ENCODE measurements at regions not wholly inside any gene's neighbourhood (a gene's known extent, or its start where the extent isn't known, plus 50 kb on each side); places are given as distances from the start of the nearest gene placed in this dataset.

DNA sequence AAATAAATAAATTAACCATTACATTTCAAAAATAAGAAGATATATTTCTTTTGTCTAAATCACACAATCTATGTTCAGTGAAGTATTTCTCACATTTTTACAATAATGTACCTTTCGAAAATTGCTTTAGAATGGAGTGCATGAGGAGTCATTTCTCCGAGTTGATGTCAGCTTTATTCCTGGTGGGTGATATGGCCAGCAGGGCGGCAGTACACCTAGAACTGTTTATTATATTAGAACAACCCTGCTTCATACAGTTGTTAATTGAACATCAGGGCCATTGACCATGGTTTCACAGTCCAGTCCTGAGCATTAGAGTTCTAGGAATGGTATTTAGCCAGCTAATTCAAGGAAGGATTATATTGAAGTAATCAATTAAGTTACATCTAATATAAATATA is 696.3 kb upstream of the SLC10A2 start:
- no peak for DNase-seq

DNA sequence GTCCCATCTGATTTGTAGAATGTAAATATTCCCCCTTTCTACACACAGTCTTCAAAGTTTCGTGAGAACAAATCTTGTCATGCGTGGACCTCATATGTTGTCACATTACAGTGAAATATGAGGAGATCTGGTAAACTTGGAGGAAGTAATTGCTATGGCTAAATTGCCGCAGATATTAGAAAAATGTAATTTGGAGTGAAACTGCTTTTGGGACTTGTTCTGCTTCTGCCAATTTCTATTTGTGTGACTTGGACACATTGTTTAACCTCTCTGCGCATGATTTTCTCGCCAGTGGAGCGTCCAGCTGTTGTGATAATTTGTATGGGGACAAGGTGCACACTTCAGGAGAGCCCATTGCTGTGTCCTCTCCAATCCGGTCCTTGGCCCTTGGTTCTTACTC is 693.1 kb upstream of the SLC10A2 start:
- no peak for DNase-seq

DNA sequence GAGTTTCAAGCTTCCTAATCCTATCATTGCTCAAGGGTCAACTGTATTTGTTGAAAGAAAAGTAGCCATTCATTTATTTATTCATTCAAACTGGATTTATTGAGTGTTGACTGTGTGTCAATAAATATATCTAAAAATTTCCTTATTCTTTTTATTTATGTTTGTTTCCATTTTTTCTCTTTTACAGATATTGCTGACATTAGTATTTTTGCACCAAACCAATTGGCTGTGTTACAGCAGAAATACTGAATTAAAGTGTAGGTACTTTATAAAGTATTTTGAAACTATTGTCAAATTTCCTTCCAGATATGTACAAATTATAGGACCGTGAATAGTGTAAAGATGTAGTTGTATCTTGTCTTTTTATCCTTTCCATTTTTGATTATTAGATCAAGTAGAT is 692.0 kb upstream of the SLC10A2 start:
- no peak for DNase-seq

- no peak for DNase-seq
Measured at GRCh38 chr13:103757361-103757760, 691.1 kb upstream of the SLC10A2 start.

GRCh38 chr13:103754783-103755182 is 688.6 kb upstream of the SLC10A2 start:
- DNase-seq: no peak

GRCh38 chr13:103734837-103735236 is 668.6 kb upstream of the SLC10A2 start:
- no peak for DNase-seq

GRCh38 chr13:103731959-103732358 is 665.7 kb upstream of the SLC10A2 start:
- no peak for DNase-seq

DNA sequence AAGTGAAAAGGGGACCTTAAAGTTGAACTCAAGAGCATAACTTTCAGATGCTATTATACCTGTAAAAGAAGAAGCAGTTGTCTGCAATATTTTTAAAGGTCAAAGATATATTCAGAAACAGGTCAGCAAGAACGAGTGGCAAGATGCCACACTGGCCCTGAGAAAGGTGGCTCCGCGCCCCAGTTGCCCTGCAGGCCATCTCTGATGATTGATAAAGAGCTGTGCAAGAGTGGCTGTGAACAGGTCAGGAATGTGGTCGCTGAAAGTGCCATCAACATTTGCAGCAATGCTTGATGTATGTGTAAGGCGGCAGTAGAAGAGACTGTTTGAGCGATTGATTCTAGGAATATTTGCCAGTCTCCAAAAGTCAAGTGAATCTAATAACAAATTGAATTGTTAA is 664.2 kb upstream of the SLC10A2 start:
- DNase-seq: no peak

GRCh38 chr13:103726808-103727207 is 660.6 kb upstream of the SLC10A2 start:
- DNase-seq: no peak

DNA sequence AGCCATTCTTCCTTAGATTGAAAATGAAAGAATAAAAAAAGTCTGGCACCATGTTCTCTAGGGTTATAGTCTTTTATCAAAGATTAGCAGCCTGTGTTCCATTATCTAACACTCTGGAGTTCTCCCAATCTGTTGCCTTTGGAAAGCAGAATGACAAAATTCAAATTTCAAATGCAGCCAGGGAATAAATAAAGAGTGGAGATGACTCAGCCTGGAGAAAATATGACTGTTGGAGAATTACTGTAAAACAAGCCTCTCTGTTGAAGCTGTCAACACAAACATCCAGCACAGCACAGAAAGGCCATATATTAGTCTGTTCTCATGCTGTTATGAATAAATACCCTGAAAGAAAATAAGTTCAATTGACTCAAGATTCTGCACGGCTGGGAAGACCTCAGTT is 650.5 kb upstream of the SLC10A2 start:
- DNase-seq: no peak

- DNase-seq: no peak
Measured at GRCh38 chr13:103715335-103715734, 649.1 kb upstream of the SLC10A2 start.

- DNase-seq: no peak
Measured at GRCh38 chr13:103703246-103703645, 637.0 kb upstream of the SLC10A2 start.

GRCh38 chr13:103698000-103698399 is 631.8 kb upstream of the SLC10A2 start:
- no peak for DNase-seq

DNA sequence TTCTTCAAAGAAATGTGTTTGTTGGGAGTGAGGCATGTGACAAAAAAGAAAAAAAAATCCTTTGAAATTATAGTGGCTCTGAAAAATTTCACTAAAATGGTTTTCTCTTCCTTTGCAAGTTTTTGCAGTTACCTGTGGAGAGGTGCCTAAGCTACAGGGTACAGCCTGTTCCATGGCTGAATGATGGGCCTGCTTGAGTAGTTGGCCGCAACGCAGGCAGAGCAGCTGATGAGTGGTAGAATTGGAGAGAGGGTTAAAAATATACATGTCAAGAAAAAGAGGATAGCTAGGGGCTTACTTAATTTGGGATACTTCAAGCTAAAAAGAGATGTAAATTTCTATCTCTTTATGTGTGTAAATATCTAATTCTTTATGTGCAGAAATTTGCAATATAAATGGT is 629.1 kb upstream of the SLC10A2 start:
- no peak for DNase-seq

DNA sequence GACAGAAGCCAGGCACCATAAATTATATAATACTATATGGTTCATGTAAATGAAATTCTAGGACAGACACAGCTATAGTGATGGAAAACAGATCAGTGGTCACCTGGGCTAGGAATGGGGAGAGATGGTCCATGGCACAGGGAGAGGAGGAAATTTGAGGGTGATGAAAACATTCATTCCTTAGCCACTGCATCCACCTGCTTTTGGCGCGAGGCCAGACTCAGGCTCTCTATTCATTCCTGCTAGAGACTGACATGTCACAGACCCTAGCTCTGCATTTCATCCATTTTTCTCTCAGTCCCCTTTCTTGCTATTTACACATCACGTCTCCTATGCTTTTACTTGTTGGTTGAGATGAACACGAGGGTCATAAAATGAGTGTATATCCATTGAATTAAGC is 628.3 kb upstream of the SLC10A2 start:
- DNase-seq: no peak

DNA sequence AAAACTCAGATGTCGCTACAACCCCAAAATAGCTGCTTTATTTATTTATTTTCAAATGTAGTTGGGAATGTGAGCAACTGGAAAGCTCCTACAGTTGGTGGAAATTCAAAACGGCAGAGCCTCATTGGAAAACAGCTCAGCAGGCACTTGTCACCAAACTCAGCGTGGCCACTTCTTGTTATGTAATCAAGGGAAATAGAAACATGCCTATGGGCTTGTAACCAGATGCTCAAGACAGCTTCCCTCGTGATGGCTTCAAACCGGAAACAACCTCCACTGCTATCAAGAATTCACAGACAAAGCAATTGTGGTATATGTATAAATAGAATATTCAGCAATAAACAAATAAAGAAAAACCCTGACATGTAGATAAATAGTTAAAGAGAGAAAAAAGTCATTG is 627.8 kb upstream of the SLC10A2 start:
- no peak for DNase-seq

- DNase-seq: no peak
Measured at GRCh38 chr13:103692442-103692841, 626.2 kb upstream of the SLC10A2 start.

DNA sequence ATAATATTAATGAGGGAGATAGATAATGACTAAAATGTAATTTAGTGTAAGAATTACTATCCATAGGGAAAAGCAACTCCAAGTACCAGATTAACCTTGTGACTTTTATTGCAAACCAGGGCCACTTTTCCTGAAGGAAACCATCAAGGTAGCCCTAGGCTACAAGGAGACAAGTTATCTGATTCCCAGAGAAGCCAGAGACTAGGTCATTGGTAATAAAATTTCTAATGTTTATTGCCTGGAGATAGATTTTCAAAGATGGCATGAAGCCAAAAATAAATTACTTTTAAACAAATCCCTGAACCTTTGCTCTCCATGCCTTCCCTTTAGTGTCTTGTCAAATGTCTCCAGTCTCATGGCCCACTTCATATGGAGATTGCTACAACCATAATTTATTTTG is 610.1 kb upstream of the SLC10A2 start:
- DNase-seq: no peak

DNA sequence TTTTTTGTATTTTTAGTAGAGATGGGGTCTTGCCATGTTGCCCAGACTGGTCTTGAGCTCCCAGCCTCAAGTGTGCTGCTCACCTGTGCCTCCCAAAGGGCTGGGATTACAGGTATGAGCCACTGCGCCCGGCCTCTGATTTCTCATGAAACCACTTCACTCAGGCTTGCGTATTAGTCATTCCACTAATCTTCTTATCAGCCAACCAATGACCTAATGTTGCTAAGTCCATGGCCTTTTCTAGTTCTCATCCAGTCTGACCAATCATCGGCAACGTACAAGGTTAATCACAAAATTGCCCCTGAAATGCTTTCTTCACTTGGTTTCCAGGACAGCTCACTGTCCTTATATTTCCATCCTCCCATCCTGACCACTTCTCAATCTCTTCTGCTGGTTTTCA is 605.3 kb upstream of the SLC10A2 start:
- DNase-seq: no peak

DNA sequence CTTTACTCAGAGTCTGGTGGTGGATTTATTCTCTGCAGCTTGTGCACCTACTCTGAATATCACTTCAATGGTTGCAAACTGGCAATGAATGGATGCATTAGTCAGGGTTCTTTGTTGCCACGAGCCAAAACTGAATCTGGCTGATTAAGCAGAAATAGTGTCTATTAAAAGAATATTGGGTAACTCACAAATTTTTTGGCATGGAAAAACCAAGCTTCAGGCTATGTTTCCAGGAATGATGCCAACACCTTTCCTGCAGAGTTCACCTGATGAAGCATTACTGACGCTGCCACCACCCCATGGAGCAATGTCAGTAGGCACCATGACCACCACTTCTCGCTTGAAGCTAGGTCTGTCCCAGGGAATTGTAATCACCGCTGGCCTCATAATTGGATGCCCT is 597.8 kb upstream of the SLC10A2 start:
- DNase-seq: no peak

- DNase-seq: no peak
Measured at GRCh38 chr13:103656311-103656710, 590.1 kb upstream of the SLC10A2 start.

DNA sequence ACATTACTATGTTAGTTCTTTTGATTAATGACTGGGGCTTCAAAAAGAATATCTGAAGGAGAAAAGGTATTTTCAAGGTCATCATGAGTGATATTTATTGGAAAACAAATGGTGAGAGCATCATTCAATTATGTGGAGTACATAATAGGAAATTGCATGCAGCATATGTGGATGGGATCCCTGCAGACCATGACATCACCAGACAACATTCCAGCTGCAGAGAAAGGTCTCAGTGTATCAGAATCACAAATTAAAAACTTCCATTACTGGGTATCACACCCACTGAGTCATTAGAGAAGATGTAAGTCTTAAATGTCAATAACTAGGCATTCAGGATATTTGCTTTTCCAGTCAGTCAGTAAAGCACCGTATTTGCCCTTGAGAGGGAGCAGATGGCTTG is 574.4 kb upstream of the SLC10A2 start:
- DNase-seq: no peak

DNA sequence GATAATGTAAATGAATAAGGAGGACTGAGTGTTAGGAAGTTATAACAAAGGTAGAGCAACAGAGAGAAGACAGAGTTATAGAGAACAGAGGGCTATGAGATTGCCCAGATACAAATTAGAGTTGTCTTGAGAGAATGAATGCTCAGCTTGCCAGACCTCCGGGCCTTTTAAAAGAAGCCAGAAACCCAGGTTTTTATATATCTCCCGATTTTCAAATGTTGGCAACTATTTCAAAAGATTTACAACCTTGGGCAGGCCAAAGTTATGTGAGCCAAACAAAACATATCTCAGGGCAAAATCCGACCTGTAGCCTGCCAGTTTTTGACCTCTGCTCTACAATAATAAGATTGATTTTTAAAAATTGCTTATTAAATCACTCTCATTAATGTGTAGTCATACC is 573.1 kb upstream of the SLC10A2 start:
- DNase-seq: no peak

GRCh38 chr13:103638706-103639105 is 572.5 kb upstream of the SLC10A2 start:
- no peak for DNase-seq

- no peak for DNase-seq
Measured at GRCh38 chr13:103634066-103634465, 567.8 kb upstream of the SLC10A2 start.

DNA sequence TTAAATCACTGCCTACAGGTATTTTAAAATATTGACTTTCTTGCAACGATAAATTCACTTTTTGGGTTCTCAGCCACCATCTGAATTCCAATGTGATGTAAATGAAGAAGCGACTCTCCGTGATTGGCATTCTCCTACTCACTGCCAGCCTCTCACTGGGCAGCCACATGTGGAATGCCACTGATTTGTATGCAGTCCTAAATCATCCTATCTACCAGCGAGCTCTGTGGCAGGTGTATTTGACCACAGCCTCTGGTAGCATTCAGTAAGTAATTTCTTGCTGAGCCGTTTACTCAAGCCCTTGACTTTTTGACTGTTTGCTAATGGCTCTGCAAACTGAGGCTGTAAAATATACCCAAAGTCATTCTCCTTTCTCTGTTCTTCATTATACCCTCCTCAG is 559.0 kb upstream of the SLC10A2 start:
- DNase-seq: no peak
